Adipose tissue (tissue), 3 donors: ENCODE measurements at regions not wholly inside any gene's neighbourhood (a gene's known extent, or its start where the extent isn't known, plus 50 kb on each side); places are given as distances from the start of the nearest gene placed in this dataset.

Source experiments
- H3K27ac ChIP-seq: one replicate; pipeline ENCODE4 v1.5.1; 2013; ENCODE audit warnings: low read depth, low read length
- WGBS, 3 donors: extraction: QIAGEN DNeasy Blood & Tissue Kit; methylation state at CpG; one replicate each; pipeline ENCODE4 v1.1.7; 2013; 5-methylcytosine and 5-hydroxymethylcytosine counted together
- donor health status: healthy with polysubstance abuse.
- donor health status: Bipolar disorder and iron deficiency.
- donor health status: healthy.

GRCh38 chr14:71576472-71576871, 355.8 kb upstream of the RGS6 start:
- 97 to 100% (median 98%) methylated on average over 2 of the region's 2 CpGs for WGBS, 3 donors

GRCh38 chr14:71579331-71579730, 352.9 kb upstream of the RGS6 start:
- H3K27ac ChIP-seq: no peak overlapping the region
- WGBS, 3 donors: 87 to 91% (median 89%) methylated on average over 3 of the region's 3 CpGs

More at GRCh38 chr14:71576472-71576871, 355.8 kb upstream of the RGS6 start:
- no peak overlapping the region for H3K27ac ChIP-seq

- no peak overlapping the region for H3K27ac ChIP-seq
- WGBS, 3 donors: 77 to 93% (median 83%) methylated on average over 1 of the region's 1 CpG
These were observed 349.5 kb upstream of the RGS6 start for GRCh38 chr14:71582705-71583104.

GRCh38 chr14:71583194-71583593, 349.0 kb upstream of the RGS6 start:
- WGBS, 3 donors: 63 to 94% (median 75%) methylated on average over 2 of the region's 2 CpGs
- H3K27ac ChIP-seq: no peak overlapping the region

GRCh38 chr14:71583705-71584104, 348.5 kb upstream of the RGS6 start:
- no peak overlapping the region for H3K27ac ChIP-seq

- no peak overlapping the region for H3K27ac ChIP-seq
These were observed 346.9 kb upstream of the RGS6 start for GRCh38 chr14:71585361-71585760.

- 19 to 57% (median 20%) methylated on average over 14 of the region's 14 CpGs for WGBS, 3 donors
- no peak overlapping the region for H3K27ac ChIP-seq
These were observed 345.9 kb upstream of the RGS6 start for GRCh38 chr14:71586131-71586897.

GRCh38 chr14:71588028-71588427, 344.2 kb upstream of the RGS6 start:
- no peak overlapping the region for H3K27ac ChIP-seq
- 89 to 97% (median 93%) methylated on average over 9 of the region's 9 CpGs for WGBS, 3 donors

- H3K27ac ChIP-seq: no peak overlapping the region
- 96 to 98% (median 96%) methylated on average over 10 of the region's 10 CpGs for WGBS, 3 donors
These were observed 343.5 kb upstream of the RGS6 start for GRCh38 chr14:71588576-71589215.

GRCh38 chr14:71589609-71590008, 342.6 kb upstream of the RGS6 start:
- 82 to 83% (median 82%) methylated on average over 2 of the region's 2 CpGs for WGBS, 3 donors
- no peak overlapping the region for H3K27ac ChIP-seq

- H3K27ac ChIP-seq: no peak overlapping the region
- WGBS, 3 donors: 86 to 93% (median 92%) methylated on average over 5 of the region's 5 CpGs
These were observed 342.1 kb upstream of the RGS6 start for GRCh38 chr14:71590131-71590530.

- H3K27ac ChIP-seq: no peak overlapping the region
These were observed 341.0 kb upstream of the RGS6 start for GRCh38 chr14:71591231-71591630.

- 32 to 46% (median 44%) methylated on average over 1 of the region's 1 CpG for WGBS, 3 donors
- H3K27ac ChIP-seq: no peak overlapping the region
These were observed 340.3 kb upstream of the RGS6 start for GRCh38 chr14:71591929-71592328.

GRCh38 chr14:71592361-71592760, 339.9 kb upstream of the RGS6 start:
- H3K27ac ChIP-seq: no peak overlapping the region
- 48 to 75% (median 66%) methylated on average over 2 of the region's 2 CpGs for WGBS, 3 donors

- WGBS, 3 donors: 88 to 98% (median 94%) methylated on average over 1 of the region's 1 CpG
These were observed 338.3 kb upstream of the RGS6 start for GRCh38 chr14:71593966-71594365.

GRCh38 chr14:71594821-71595220, 337.4 kb upstream of the RGS6 start:
- 57 to 89% (median 64%) methylated on average over 3 of the region's 3 CpGs for WGBS, 3 donors

More at GRCh38 chr14:71593966-71594365, 338.3 kb upstream of the RGS6 start:
- H3K27ac ChIP-seq: no peak overlapping the region

GRCh38 chr14:71595441-71595840, 336.8 kb upstream of the RGS6 start:
- 90 to 93% (median 92%) methylated on average over 3 of the region's 3 CpGs for WGBS, 3 donors
- no peak overlapping the region for H3K27ac ChIP-seq

More at GRCh38 chr14:71594821-71595220, 337.4 kb upstream of the RGS6 start:
- H3K27ac ChIP-seq: no peak overlapping the region

GRCh38 chr14:71597287-71597920, 334.8 kb upstream of the RGS6 start:
- 64 to 83% (median 77%) methylated on average over 2 of the region's 2 CpGs for WGBS, 3 donors

GRCh38 chr14:71597955-71598660, 334.1 kb upstream of the RGS6 start:
- 76 to 92% (median 77%) methylated on average over 4 of the region's 4 CpGs for WGBS, 3 donors
- no peak overlapping the region for H3K27ac ChIP-seq

More at GRCh38 chr14:71597287-71597920, 334.8 kb upstream of the RGS6 start:
- H3K27ac ChIP-seq: no peak overlapping the region
